ENCODE measurements at regions not wholly inside any gene's neighbourhood (a gene's known extent, or its start where the extent isn't known, plus 50 kb on each side); places are given as distances from the start of the nearest gene placed in this dataset.

DNA sequence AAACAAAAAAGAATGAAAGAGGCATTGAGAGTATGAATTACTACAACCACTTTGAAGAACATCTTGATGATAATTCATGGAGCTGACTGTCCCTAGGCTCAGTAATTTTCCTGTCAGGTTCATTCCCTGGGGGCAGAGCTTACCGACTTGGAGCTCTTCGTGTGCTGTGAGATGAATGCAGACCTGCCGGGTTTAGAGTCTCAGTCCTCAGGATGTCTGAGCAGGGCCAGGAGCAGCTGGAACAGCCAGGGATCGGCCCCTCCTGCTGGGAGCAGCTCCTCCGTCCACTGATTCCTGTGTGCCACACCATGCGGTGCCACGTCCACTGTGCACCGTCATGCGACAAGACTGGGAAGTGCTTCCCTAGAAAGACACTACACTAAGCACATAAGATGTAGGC lies 62.2 kb upstream of the SPIN1 start:
- TF ChIP-seq CTCF (conservative IDR thresholded peaks at IDR 0.05; ENCODE audit: low read depth, low read length) (no peak), EZH2 (IDR thresholded peaks at IDR 0.05; ENCODE audit: low read length, unreplicated experiment) (no peak)
